ENCODE measurements at regions not wholly inside any gene's neighbourhood (a gene's known extent, or its start where the extent isn't known, plus 50 kb on each side); places are given as distances from the start of the nearest gene placed in this dataset.

DNA sequence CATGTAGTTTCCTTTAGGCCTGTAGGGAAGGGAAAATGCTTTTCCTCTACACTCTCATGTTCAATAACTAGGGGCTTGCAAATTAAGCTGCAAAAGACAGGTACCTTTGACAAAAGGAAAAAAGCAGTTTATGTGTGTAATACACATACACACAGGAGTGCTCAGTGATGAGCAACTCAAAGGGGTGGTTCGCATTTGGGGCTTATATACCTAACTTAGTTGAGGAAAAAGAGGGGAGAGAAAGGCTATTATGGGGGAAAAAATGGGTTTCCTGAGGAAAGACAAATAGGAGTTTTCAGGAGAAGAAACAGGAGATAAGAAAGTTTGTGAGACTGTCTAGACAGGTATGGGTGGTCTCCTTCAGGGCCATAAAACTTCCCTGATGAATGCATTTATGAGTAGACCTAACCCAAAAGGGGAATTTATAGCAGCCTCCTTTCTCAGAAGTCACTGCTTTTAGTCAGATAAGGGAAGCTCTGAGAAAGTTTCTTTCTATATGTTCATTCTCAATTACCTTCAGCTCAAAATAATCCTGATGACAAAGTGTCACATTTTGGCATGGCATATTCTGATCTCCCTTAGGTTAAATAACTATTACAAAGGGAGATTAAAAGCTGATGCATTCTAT, 55.2 kb upstream of the EZH2 start:
- TF ChIP-seq CTCF (IDR thresholded peaks at IDR 0.05; ENCODE audit: insufficient read depth, low read length) (no peak), POLR2AphosphoS5 (IDR thresholded peaks at IDR 0.05; ENCODE audit: low read depth) (no peak)

All from HL-60 (cell line).